BE2C (cell line): ENCODE measurements at regions not wholly inside any gene's neighbourhood (a gene's known extent, or its start where the extent isn't known, plus 50 kb on each side); places are given as distances from the start of the nearest gene placed in this dataset.

ENCODE experiments used
- DNase-seq: peaks from one replicate; pipeline ENCODE4 v3.0.0-alpha.2; 2020
- H3K27me3 ChIP-seq: fragments of 250-450 bp; sonication (Bioruptor Pico); 2 replicates; pipeline ENCODE4 v1.5.1; 2020; ENCODE audit warnings: mild to moderate bottlenecking
- H3K36me3 ChIP-seq: fragments of 250-450 bp; sonication (Bioruptor Pico); 2 replicates; pipeline ENCODE4 v1.5.1; 2020; ENCODE audit warnings: mild to moderate bottlenecking
- H3K4me1 ChIP-seq: fragments of 250-450 bp; sonication (Bioruptor Pico); 2 replicates; pipeline ENCODE4 v1.5.1; 2020
- H3K4me3 ChIP-seq: 2 replicates; pipeline ENCODE4 v1.5.1; 2011; ENCODE audit warnings: low read depth, low read length
- H3K9me3 ChIP-seq: fragments of 250-450 bp; sonication (Bioruptor Pico); 2 replicates; pipeline ENCODE4 v1.5.1; 2020
- TF ChIP-seq, protein P1 (sequence below): IDR thresholded peaks from 2 replicates; pipeline ENCODE4 v1.5.1; 2012; ENCODE audit warnings: mild to moderate bottlenecking, low read depth, low read length

GRCh38 chr20:52631469-52631868, 340.7 kb upstream of the TSHZ2 start:
- Histone ChIP-seq H3K9me3 (no peaks in the 10 kb centered on the region), H3K36me3 (no peaks in the 10 kb centered on the region), H3K27me3 (no peaks in the 10 kb centered on the region), H3K4me1 (no peaks in the 10 kb centered on the region), H3K4me3 (no peak overlapping the region)
- DNase-seq, result no peak
- TF ChIP-seq, protein P1, sequence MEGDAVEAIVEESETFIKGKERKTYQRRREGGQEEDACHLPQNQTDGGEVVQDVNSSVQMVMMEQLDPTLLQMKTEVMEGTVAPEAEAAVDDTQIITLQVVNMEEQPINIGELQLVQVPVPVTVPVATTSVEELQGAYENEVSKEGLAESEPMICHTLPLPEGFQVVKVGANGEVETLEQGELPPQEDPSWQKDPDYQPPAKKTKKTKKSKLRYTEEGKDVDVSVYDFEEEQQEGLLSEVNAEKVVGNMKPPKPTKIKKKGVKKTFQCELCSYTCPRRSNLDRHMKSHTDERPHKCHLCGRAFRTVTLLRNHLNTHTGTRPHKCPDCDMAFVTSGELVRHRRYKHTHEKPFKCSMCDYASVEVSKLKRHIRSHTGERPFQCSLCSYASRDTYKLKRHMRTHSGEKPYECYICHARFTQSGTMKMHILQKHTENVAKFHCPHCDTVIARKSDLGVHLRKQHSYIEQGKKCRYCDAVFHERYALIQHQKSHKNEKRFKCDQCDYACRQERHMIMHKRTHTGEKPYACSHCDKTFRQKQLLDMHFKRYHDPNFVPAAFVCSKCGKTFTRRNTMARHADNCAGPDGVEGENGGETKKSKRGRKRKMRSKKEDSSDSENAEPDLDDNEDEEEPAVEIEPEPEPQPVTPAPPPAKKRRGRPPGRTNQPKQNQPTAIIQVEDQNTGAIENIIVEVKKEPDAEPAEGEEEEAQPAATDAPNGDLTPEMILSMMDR, result no peak

DNA sequence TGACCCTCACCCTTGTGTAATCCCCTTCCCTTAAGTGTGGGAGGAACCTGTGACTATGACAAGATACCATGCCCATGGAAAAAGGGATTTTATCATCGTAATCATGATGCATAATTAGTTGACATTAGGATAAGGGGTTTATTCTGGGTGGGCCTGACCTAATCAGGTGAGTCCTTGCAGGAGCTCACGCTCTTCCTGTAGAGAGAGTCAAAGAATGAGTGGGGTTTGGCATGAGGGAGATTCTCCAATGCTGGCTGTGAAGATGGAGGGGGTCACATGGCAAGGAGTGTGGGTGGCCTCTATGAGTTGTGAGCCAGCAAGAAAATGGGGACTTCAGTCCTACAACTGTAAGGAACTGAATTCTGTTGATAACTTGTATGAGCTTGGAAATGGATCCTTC, 342.0 kb upstream of the TSHZ2 start:
- Histone ChIP-seq H3K4me1 (no peaks in the 10 kb centered on the region), H3K9me3 (no peaks in the 10 kb centered on the region)
- TF ChIP-seq, protein P1, result no peak

DNA sequence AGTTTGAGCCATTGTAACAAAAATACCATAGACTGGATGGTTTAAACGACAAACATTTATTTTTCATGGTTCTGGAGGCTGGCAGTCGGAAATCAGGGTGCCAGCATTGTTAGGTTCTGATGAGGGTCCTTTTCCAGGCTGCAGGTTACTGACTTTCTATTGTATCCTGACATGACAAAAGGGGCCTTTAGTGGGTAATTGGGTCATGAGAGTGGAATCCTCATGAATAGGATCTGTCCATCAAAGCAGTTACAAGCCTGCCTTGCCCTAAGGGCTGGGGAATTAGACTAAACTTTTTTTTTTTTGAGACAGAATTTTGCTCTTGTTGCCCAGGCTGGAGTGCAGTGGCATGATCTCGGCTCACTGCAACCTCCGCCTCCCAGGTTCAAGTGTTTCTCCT, 347.9 kb upstream of the TSHZ2 start:
- Histone ChIP-seq H3K4me3 (no peak overlapping the region), H3K27me3 (no peaks in the 10 kb centered on the region), H3K4me1 (no peaks in the 10 kb centered on the region), H3K9me3 (no peaks in the 10 kb centered on the region), H3K36me3 (no peaks in the 10 kb centered on the region)
- no peak for DNase-seq
- TF ChIP-seq, protein P1, result no peak

More for the DNA sequence above, 342.0 kb upstream of the TSHZ2 start:
- no peaks in the 10 kb centered on the region for H3K27me3 ChIP-seq
- no peak overlapping the region for H3K4me3 ChIP-seq
- H3K36me3 ChIP-seq, result no peaks in the 10 kb centered on the region
- DNase-seq, result no peak

- Histone ChIP-seq H3K4me1 (no peaks in the 10 kb centered on the region), H3K4me3 (no peak overlapping the region), H3K9me3 (no peaks in the 10 kb centered on the region), H3K36me3 (no peaks in the 10 kb centered on the region), H3K27me3 (no peaks in the 10 kb centered on the region)
- TF ChIP-seq, protein P1, result no peak
- DNase-seq, result no peak
These were observed 350.1 kb upstream of the TSHZ2 start for GRCh38 chr20:52622081-52622480.

DNA sequence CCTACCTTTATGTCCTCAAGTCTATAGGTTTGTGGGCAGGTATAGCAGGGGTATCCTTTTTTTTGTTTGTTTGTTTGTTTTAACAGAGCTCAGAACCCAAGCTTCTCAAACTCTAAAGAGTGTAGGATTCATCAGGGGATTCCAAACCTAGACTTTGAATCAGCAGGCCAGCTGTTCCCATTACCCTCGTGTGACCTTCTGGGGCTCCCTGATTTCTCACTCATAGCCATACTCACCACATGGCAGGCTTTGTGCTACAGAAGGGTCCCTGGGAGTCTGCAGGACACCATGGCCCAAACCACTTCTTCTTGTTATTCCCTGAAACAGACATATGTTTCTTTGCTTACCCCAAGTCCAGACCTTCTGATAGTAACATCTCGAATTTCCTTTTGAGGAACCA, 350.8 kb upstream of the TSHZ2 start:
- Histone ChIP-seq H3K36me3 (no peaks in the 10 kb centered on the region), H3K9me3 (no peaks in the 10 kb centered on the region), H3K27me3 (peaks cover 1% of the 10 kb centered on the region; the same call in 1 of the 2 replicates), H3K4me3 (no peak overlapping the region), H3K4me1 (no peaks in the 10 kb centered on the region)
- DNase-seq, result no peak
- TF ChIP-seq, protein P1, result no peak

DNA sequence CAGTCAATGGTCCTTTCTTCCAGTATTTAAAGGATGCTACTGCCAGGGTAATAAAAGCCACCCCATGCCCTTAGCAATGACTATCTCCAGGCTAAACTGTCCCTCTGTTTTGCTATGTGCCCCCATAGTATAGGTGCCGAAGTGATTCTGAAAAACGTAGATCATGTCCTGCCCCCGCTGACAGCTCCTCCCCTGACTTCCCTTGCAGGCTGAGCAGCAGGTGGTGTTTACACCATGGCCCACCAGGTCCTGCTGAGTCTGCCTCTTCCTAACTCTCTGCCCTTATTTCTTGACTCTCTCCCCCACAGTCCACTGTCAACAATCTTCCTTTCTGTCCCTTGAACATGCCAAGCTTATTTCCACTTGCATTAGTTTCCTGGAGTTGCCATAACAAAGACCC, 352.5 kb upstream of the TSHZ2 start:
- H3K4me3 ChIP-seq, result no peak overlapping the region
- H3K4me1 ChIP-seq, result no peaks in the 10 kb centered on the region
- H3K9me3 ChIP-seq, result no peaks in the 10 kb centered on the region
- H3K36me3 ChIP-seq, result no peaks in the 10 kb centered on the region
- TF ChIP-seq, protein P1, result no peak
- no peak for DNase-seq
- peaks cover 4% of the 10 kb centered on the region; the same call in 1 of the 2 replicates for H3K27me3 ChIP-seq
